GM10266 (cell line): ENCODE measurements at regions not wholly inside any gene's neighbourhood (a gene's known extent, or its start where the extent isn't known, plus 50 kb on each side); places are given as distances from the start of the nearest gene placed in this dataset.
A peak's percentile ranks its signal among the peaks of the same experiment; 100 is the strongest.
"Not testable (repeated sequence)": the region's sequence is repeated elsewhere in the genome, so short reads cannot be mapped to it uniquely, and the experiment has no call there.

ENCODE experiments used
- DNase-seq: peaks from one replicate; pipeline ENCODE4 v3.0.0; 2012; ENCODE audit errors: extremely low spot score
- CTCF ChIP-seq: IDR thresholded peaks from 2 replicates; pipeline ENCODE4 v1.5.1; 2012; ENCODE audit warnings: mild to moderate bottlenecking, low read depth; ENCODE audit not compliant: control insufficient read depth, insufficient read depth; ENCODE audit errors: missing control alignments

- DNase-seq, result no peak
- no peak for TF ChIP-seq CTCF
Observed at GRCh38 chr13:66159511-66159910, 1070.6 kb downstream of the PCDH9 start.

GRCh38 chr13:66154976-66155375, 1075.2 kb downstream of the PCDH9 start:
- no peak for TF ChIP-seq CTCF
- DNase-seq, result no peak

GRCh38 chr13:66154354-66154753, 1075.8 kb downstream of the PCDH9 start:
- no peak for TF ChIP-seq CTCF
- no peak for DNase-seq

- TF ChIP-seq CTCF, result no peak
- no peak for DNase-seq
Observed at GRCh38 chr13:66152596-66152995, 1077.5 kb downstream of the PCDH9 start.

- not testable (repeated sequence) for DNase-seq
Observed at GRCh38 chr13:66144357-66144756, 1085.8 kb downstream of the PCDH9 start.

- TF ChIP-seq CTCF, result no peak
- DNase-seq, result no peak
Observed at GRCh38 chr13:66139701-66140100, 1090.4 kb downstream of the PCDH9 start.

- no peak for DNase-seq
- no peak for TF ChIP-seq CTCF
Observed at GRCh38 chr13:66139250-66139649, 1090.9 kb downstream of the PCDH9 start.

GRCh38 chr13:66138172-66138811, 1091.8 kb downstream of the PCDH9 start:
- peak; percentile 14 for DNase-seq
- no peak for TF ChIP-seq CTCF
